Heart left ventricle (tissue), 13 donors: ENCODE measurements at regions not wholly inside any gene's neighbourhood (a gene's known extent, or its start where the extent isn't known, plus 50 kb on each side); places are given as distances from the start of the nearest gene placed in this dataset.

Source experiments
- POLR2A ChIP-seq, 2 donors: fragments of 450-650 bp; IDR thresholded peaks; one replicate each; pipeline ENCODE4 v1.6.1; 2017; ENCODE audit warnings: antibody characterized with exemption in 2 of 2, mild to moderate bottlenecking in 2 of 2, moderate library complexity in 2 of 2
- TF ChIP-seq, protein P1 (sequence below), 12 donors: fragments of 200-600 bp; sonication (generic) in 4 of 12; IDR thresholded peaks; one replicate each; pipeline versions ENCODE4 v1.5.0 to v1.8.0; 2018 to 2022; ENCODE audit warnings: antibody characterized with exemption in 12 of 12, mild to moderate bottlenecking in 5 of 12
- donor health status: ischemic (EF 13 %, LVEDD 7.1; RV severe dilation, severe dysfunction).
- donor health status: DM: no; HTN: yes; CAD: no.
- donor health status: DM: no; HTN: no; CAD: no.
- donor health status: ischemic (EF 25% LVEDD 6.9; RV normal size, moderate dysfunction).
- donor health status: ischemic (EF 25% LVEDD 5.7; RV mildly dilated, moderate dysfunction).
- donor health status: ischemic (EF 35%, LVEDD 5.7; RV mildly dilated, moderate dysfunction).
- donor health status: nonischemic (EF 11% LVEDD 7.7; RV severe dilation, severe dysfunction).
- donor health status: DM: yes; HTN: yes; CAD: no.
- donor health status: PGD.
- donor health status: ischemic (EF 29% LVEDD 5.4; RV normal size, mild dysfunction).
- donor health status: nonischemic (EF 23%, LVEDD 6.1; RV moderate dilation, normal function).

DNA sequence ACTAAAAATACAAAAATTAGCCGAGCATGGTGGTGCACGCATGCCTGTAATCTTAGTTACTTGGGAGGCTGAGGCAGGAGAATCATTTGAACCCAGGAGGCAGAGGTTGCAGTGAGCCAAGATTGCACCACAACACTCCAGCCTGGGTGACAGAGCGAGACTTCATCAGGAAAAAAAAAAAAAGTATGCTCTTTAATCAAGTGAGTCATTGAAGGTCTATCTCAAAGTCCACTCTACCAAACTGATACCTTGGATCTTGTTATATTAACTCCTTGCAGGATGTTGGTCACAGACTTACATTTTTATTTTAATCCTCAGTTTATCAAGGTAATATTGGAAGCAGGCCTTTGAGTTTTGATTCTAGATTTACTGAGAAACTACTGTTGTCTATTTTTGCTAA, 348.7 kb downstream of the COL12A1 start:
- TF ChIP-seq, protein P1, sequence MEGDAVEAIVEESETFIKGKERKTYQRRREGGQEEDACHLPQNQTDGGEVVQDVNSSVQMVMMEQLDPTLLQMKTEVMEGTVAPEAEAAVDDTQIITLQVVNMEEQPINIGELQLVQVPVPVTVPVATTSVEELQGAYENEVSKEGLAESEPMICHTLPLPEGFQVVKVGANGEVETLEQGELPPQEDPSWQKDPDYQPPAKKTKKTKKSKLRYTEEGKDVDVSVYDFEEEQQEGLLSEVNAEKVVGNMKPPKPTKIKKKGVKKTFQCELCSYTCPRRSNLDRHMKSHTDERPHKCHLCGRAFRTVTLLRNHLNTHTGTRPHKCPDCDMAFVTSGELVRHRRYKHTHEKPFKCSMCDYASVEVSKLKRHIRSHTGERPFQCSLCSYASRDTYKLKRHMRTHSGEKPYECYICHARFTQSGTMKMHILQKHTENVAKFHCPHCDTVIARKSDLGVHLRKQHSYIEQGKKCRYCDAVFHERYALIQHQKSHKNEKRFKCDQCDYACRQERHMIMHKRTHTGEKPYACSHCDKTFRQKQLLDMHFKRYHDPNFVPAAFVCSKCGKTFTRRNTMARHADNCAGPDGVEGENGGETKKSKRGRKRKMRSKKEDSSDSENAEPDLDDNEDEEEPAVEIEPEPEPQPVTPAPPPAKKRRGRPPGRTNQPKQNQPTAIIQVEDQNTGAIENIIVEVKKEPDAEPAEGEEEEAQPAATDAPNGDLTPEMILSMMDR (IDR thresholded peaks at IDR 0.05): no peak
- no peak for TF ChIP-seq POLR2A (IDR thresholded peaks at IDR 0.05)
